WTC11 (cell line): ENCODE measurements at regions not wholly inside any gene's neighbourhood (a gene's known extent, or its start where the extent isn't known, plus 50 kb on each side); places are given as distances from the start of the nearest gene placed in this dataset.

Source experiments
- ATAC-seq: fragments of 200-7000 bp; cut with Tn5 transposase; 2 replicates; pipeline ENCODE4 v1.10.0; 2021; ENCODE audit warnings: mild to moderate bottlenecking, moderate library complexity
- CTCF ChIA-PET: fragments of 300-600 bp; sonication (Branson Sonifier 250); formaldehyde crosslinking; loops from one replicate; lab custom pipeline; 2021; ENCODE audit warnings: antibody characterized with exemption; lab: Charles Lee
- POLR2A ChIA-PET: fragments of 350-600 bp; sonication (Branson Sonifier 250); formaldehyde crosslinking; loops from one replicate; lab custom pipeline; 2021; ENCODE audit warnings: antibody characterized with exemption; lab: Charles Lee
- DNase-seq: peaks from one replicate; pipeline ENCODE4 v3.0.0; 2021; ENCODE audit warnings: low spot score
- H3K27ac Mint-ChIP-seq: 2 replicates; pipeline ENCODE4 v1.8.0; 2021; ENCODE audit warnings: mixed read lengths
- H3K27me3 Mint-ChIP-seq: 2 replicates; pipeline ENCODE4 v1.8.0; 2021; ENCODE audit warnings: low read depth, mild to moderate bottlenecking, moderate library complexity, mixed read lengths
- H3K36me3 Mint-ChIP-seq: 2 replicates; pipeline ENCODE4 v1.8.0; 2021; ENCODE audit warnings: mixed read lengths
- H3K4me1 Mint-ChIP-seq: 2 replicates; pipeline ENCODE4 v1.8.0; 2022; ENCODE audit warnings: mixed read lengths
- H3K4me3 Mint-ChIP-seq: 2 replicates; pipeline ENCODE4 v1.8.0; 2021; ENCODE audit warnings: mild to moderate bottlenecking, moderate library complexity, mixed read lengths
- H3K9me3 Mint-ChIP-seq: 2 replicates; pipeline ENCODE4 v1.8.0; 2021; ENCODE audit warnings: mixed read lengths
- ETV6 ChIP-seq: sonication (generic); formaldehyde crosslinking; IDR thresholded peaks from 2 replicates; pipeline ENCODE4 v1.8.1; 2022; ENCODE audit warnings: mild to moderate bottlenecking, missing genetic modification reagents
- IRF1 ChIP-seq: sonication (generic); formaldehyde crosslinking; IDR thresholded peaks from 2 replicates; pipeline ENCODE4 v1.8.0; 2023; ENCODE audit warnings: missing genetic modification reagents
- IRF2 ChIP-seq: sonication (generic); formaldehyde crosslinking; IDR thresholded peaks from 2 replicates; pipeline ENCODE4 v1.8.0; 2022; ENCODE audit warnings: low read depth, missing genetic modification reagents, borderline replicate concordance
- PRRX2 ChIP-seq: fragments of 250-450 bp; sonication (Bioruptor Pico); IDR thresholded peaks from 2 replicates; pipeline ENCODE4 v1.8.0; 2021; ENCODE audit warnings: mild to moderate bottlenecking
- RORB ChIP-seq: fragments of 250-450 bp; sonication (Bioruptor Pico); IDR thresholded peaks from 2 replicates; pipeline ENCODE4 v1.9.0; 2021; ENCODE audit warnings: mild to moderate bottlenecking
- TCF7 ChIP-seq: sonication (generic); formaldehyde crosslinking; IDR thresholded peaks from 2 replicates; pipeline ENCODE4 v1.8.0; 2022; ENCODE audit warnings: mild to moderate bottlenecking, low read depth, missing genetic modification reagents, moderate library complexity
- ZNF396 ChIP-seq: fragments of 250-450 bp; sonication (Bioruptor Pico); IDR thresholded peaks from 2 replicates; pipeline ENCODE4 v1.8.0; 2021; ENCODE audit warnings: mild to moderate bottlenecking, moderate library complexity, borderline replicate concordance
- ZNF532 ChIP-seq: fragments of 250-450 bp; sonication (Bioruptor Pico); IDR thresholded peaks from 2 replicates; pipeline ENCODE4 v1.9.0; 2021; ENCODE audit warnings: mild to moderate bottlenecking, borderline replicate concordance
- TF ChIP-seq, protein P1 (sequence below): sonication (generic); formaldehyde crosslinking; IDR thresholded peaks from 2 replicates; pipeline ENCODE4 v1.8.1; 2023; ENCODE audit warnings: mild to moderate bottlenecking, moderate library complexity, missing genetic modification reagents
- TF ChIP-seq, protein P2 (sequence below): sonication (generic); formaldehyde crosslinking; IDR thresholded peaks from 2 replicates; pipeline ENCODE4 v1.8.0; 2022; ENCODE audit warnings: mild to moderate bottlenecking, missing genetic modification reagents
- TF ChIP-seq, protein P3 (sequence below): sonication (generic); formaldehyde crosslinking; IDR thresholded peaks from 2 replicates; pipeline ENCODE4 v1.8.1; 2022; ENCODE audit warnings: missing genetic modification reagents, borderline replicate concordance
- TF ChIP-seq, protein P4 (sequence below): sonication (generic); formaldehyde crosslinking; conservative IDR thresholded peaks from 2 replicates; pipeline ENCODE4 v1.8.1; 2022; ENCODE audit warnings: mild to moderate bottlenecking, missing genetic modification reagents
- TF ChIP-seq, protein P5 (sequence below): sonication (generic); formaldehyde crosslinking; IDR thresholded peaks from 2 replicates; pipeline ENCODE4 v1.8.1; 2023; ENCODE audit warnings: mild to moderate bottlenecking, missing genetic modification reagents

DNA sequence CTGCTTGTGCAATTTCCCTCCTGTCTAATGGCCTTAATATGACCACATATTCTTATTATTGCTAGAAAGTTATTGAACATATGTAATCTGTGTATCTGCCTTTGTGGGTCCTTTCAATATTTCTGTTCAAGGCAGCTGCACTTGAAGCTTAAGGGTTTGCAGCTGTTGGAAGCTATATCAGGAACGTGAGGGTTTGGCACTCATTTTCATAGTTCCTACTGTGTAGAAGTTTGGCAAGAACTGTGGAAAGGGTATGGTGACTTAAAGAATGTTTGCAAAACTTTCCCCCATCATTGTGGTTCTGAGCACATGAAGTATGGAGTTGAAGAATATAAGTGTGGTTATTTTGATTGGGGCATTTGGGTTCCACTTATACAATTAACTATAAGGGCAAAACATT, 144.7 kb upstream of the SEMA3A start (continued):
- TF ChIP-seq ZNF532 (no peak), IRF1 (no peak)
- TF ChIP-seq, all 79 proteins: peak for 0

GRCh38 chr7:84337429-84337828, 142.8 kb upstream of the SEMA3A start:
- Mint-ChIP-seq H3K36me3 (no peaks in the 10 kb centered on the region), H3K4me3 (no peak overlapping the region), H3K27ac (no peak overlapping the region), H3K27me3 (no peaks in the 10 kb centered on the region), H3K4me1 (peaks cover 6% of the 10 kb centered on the region), H3K9me3 (no peaks in the 10 kb centered on the region)
- TF ChIP-seq ZNF396 (no peak), RORB (no peak), TCF7 (CRISPR knock-in tag) (no peak)
- TF ChIP-seq, protein P1, sequence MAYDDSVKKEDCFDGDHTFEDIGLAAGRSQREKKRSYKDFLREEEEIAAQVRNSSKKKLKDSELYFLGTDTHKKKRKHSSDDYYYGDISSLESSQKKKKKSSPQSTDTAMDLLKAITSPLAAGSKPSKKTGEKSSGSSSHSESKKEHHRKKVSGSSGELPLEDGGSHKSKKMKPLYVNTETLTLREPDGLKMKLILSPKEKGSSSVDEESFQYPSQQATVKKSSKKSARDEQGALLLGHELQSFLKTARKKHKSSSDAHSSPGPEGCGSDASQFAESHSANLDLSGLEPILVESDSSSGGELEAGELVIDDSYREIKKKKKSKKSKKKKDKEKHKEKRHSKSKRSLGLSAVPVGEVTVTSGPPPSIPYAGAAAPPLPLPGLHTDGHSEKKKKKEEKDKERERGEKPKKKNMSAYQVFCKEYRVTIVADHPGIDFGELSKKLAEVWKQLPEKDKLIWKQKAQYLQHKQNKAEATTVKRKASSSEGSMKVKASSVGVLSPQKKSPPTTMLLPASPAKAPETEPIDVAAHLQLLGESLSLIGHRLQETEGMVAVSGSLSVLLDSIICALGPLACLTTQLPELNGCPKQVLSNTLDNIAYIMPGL (CRISPR knock-in tag) = no peak
- TF ChIP-seq, protein P2, sequence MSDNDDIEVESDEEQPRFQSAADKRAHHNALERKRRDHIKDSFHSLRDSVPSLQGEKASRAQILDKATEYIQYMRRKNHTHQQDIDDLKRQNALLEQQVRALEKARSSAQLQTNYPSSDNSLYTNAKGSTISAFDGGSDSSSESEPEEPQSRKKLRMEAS (CRISPR knock-in tag) = no peak
- TF ChIP-seq, protein P3, sequence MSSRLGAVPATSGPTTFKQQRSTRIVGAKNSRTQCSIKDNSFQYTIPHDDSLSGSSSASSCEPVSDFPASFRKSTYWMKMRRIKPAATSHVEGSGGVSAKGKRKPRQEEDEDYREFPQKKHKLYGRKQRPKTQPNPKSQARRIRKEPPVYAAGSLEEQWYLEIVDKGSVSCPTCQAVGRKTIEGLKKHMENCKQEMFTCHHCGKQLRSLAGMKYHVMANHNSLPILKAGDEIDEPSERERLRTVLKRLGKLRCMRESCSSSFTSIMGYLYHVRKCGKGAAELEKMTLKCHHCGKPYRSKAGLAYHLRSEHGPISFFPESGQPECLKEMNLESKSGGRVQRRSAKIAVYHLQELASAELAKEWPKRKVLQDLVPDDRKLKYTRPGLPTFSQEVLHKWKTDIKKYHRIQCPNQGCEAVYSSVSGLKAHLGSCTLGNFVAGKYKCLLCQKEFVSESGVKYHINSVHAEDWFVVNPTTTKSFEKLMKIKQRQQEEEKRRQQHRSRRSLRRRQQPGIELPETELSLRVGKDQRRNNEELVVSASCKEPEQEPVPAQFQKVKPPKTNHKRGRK (CRISPR knock-in tag) = no peak
- TF ChIP-seq, protein P4, sequence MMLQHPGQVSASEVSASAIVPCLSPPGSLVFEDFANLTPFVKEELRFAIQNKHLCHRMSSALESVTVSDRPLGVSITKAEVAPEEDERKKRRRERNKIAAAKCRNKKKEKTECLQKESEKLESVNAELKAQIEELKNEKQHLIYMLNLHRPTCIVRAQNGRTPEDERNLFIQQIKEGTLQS (CRISPR knock-in tag) = no peak
- DNase-seq (no peak), ATAC-seq (no peak)
- ChIA-PET POLR2A (no interaction called here), CTCF (no interaction called here)

GRCh38 chr7:84336766-84337165, 142.2 kb upstream of the SEMA3A start:
- POLR2A ChIA-PET = no interaction called here
- H3K4me3 Mint-ChIP-seq = no peak overlapping the region
- DNase-seq (no peak), ATAC-seq (no peak)
- no peak overlapping the region for H3K27ac Mint-ChIP-seq
- H3K4me1 Mint-ChIP-seq = peaks cover 6% of the 10 kb centered on the region
- H3K27me3 Mint-ChIP-seq = no peaks in the 10 kb centered on the region
- H3K9me3 Mint-ChIP-seq = no peaks in the 10 kb centered on the region
- no peaks in the 10 kb centered on the region for H3K36me3 Mint-ChIP-seq
- TF ChIP-seq PRRX2 (CRISPR knock-in tag) (no peak), ETV6 (CRISPR knock-in tag) (no peak), IRF2 (CRISPR knock-in tag) (no peak), IRF1 (no peak)
- TF ChIP-seq, protein P5, sequence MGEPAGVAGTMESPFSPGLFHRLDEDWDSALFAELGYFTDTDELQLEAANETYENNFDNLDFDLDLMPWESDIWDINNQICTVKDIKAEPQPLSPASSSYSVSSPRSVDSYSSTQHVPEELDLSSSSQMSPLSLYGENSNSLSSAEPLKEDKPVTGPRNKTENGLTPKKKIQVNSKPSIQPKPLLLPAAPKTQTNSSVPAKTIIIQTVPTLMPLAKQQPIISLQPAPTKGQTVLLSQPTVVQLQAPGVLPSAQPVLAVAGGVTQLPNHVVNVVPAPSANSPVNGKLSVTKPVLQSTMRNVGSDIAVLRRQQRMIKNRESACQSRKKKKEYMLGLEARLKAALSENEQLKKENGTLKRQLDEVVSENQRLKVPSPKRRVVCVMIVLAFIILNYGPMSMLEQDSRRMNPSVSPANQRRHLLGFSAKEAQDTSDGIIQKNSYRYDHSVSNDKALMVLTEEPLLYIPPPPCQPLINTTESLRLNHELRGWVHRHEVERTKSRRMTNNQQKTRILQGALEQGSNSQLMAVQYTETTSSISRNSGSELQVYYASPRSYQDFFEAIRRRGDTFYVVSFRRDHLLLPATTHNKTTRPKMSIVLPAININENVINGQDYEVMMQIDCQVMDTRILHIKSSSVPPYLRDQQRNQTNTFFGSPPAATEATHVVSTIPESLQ = no peak
- TF ChIP-seq, protein P4 (CRISPR knock-in tag) = no peak
- CTCF ChIA-PET = no interaction called here
